ENCODE measurements at regions not wholly inside any gene's neighbourhood (a gene's known extent, or its start where the extent isn't known, plus 50 kb on each side); places are given as distances from the start of the nearest gene placed in this dataset.
"Not testable (repeated sequence)": the region's sequence is repeated elsewhere in the genome, so short reads cannot be mapped to it uniquely, and the experiment has no call there.

DNA sequence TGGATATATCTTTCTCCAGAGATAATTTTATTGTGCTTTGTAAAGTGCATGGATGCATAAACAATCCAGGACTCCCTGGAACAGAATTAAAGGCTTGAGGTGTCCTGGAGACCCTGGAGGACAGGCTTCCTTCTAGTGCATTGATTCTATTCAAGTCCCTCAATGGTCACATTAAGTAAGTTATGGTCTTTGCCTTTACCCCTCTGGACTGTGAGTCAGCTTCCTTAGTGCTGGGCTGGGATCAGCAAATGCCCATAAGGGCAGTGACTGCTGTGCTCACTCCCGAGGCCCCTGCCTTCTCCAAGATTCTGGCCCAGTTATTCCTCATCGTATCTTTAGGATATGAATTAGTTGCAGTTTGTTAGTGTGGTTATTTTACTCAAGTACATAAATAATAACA lies 178.7 kb upstream of the PRSS58 start:
- H3K4me3 ChIP-seq (ENCODE audit: low read length): no peak overlapping the region
- H3K9me2 ChIP-seq (replicated peaks; ENCODE audit: insufficient read depth, low read length): no peaks in the 10 kb centered on the region
- no peaks in the 10 kb centered on the region for H3K36me3 ChIP-seq (ENCODE audit: insufficient read depth, low read length)
- H3K4me1 ChIP-seq (ENCODE audit: low read length): no peaks in the 10 kb centered on the region
- DNase-seq: no peak
- H3K4me2 ChIP-seq (ENCODE audit: low read depth, low read length, poor library complexity, severe bottlenecking): no peak overlapping the region
- H4K20me1 ChIP-seq (ENCODE audit: insufficient read depth, low read depth, low read length): no peaks in the 10 kb centered on the region
- no peaks in the 10 kb centered on the region for H3K79me2 ChIP-seq (ENCODE audit: low read length)
- H3K9me3 ChIP-seq (ENCODE audit: low read length): no peaks in the 10 kb centered on the region
- H3K27ac ChIP-seq (ENCODE audit: low read length): no peak overlapping the region
- no peak overlapping the region for H3K9ac ChIP-seq (ENCODE audit: low read length)
- H3K27me3 ChIP-seq (ENCODE audit: low read length): no peaks in the 10 kb centered on the region
- H2AFZ ChIP-seq (ENCODE audit: low read length): no peak overlapping the region

DNA sequence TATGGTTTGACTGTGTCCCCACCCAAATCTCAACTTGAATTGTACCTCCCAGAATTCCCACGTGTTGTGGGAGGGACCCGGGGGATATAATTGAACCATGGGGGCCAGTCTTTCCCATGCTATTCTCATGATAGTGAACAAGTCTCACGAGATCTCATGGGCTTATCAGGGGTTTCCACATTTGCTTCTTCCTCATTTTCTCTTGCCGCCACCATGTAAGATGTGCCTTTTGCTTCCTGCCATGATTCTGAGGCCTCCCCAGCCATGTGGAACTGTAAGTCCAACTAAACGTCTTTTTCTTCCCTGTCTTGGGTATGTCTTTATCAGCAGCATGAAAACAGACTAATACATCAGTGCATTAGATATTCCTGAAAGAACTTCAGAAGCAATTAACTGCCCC lies 177.7 kb upstream of the PRSS58 start:
- H3K9me2 ChIP-seq (replicated peaks; ENCODE audit: insufficient read depth, low read length); H3K4me3 ChIP-seq (ENCODE audit: low read length); H3K9ac ChIP-seq (ENCODE audit: low read length); DNase-seq; H3K9me3 ChIP-seq (ENCODE audit: low read length); H4K20me1 ChIP-seq (ENCODE audit: insufficient read depth, low read depth, low read length); H3K79me2 ChIP-seq (ENCODE audit: low read length); H2AFZ ChIP-seq (ENCODE audit: low read length); H3K4me1 ChIP-seq (ENCODE audit: low read length); H3K27me3 ChIP-seq (ENCODE audit: low read length); H3K36me3 ChIP-seq (ENCODE audit: insufficient read depth, low read length); H3K27ac ChIP-seq (ENCODE audit: low read length); H3K4me2 ChIP-seq (ENCODE audit: low read depth, low read length, poor library complexity, severe bottlenecking): not testable (repeated sequence)

GRCh38 chr7:142434666-142435167 lies 176.9 kb upstream of the PRSS58 start:
- Histone ChIP-seq H2AFZ (ENCODE audit: low read length) (no peak overlapping the region), H3K4me1 (ENCODE audit: low read length) (no peaks in the 10 kb centered on the region), H3K9me2 (replicated peaks; ENCODE audit: insufficient read depth, low read length) (no peaks in the 10 kb centered on the region), H3K9me3 (ENCODE audit: low read length) (no peaks in the 10 kb centered on the region), H3K4me2 (ENCODE audit: low read depth, low read length, poor library complexity, severe bottlenecking) (no peak overlapping the region), H3K9ac (ENCODE audit: low read length) (no peak overlapping the region), H4K20me1 (ENCODE audit: insufficient read depth, low read depth, low read length) (no peaks in the 10 kb centered on the region), H3K27me3 (ENCODE audit: low read length) (no peaks in the 10 kb centered on the region), H3K79me2 (ENCODE audit: low read length) (no peaks in the 10 kb centered on the region), H3K27ac (ENCODE audit: low read length) (no peak overlapping the region), H3K4me3 (ENCODE audit: low read length) (no peak overlapping the region), H3K36me3 (ENCODE audit: insufficient read depth, low read length) (no peaks in the 10 kb centered on the region)
- DNase-seq: no peak

DNA sequence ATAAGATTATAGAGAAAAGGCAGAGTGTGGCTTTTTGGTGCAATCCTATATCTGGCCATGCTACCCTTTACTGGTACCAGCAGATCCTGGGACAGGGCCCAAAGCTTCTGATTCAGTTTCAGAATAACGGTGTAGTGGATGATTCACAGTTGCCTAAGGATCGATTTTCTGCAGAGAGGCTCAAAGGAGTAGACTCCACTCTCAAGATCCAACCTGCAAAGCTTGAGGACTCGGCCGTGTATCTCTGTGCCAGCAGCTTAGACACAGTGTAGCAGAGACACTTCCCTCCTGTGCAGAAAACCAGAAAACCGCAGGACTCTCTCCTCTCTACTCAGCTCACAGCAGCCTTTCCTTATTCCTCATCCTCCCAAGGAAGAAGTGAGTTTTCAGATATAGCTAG lies 176.3 kb upstream of the PRSS58 start:
- H3K4me2 ChIP-seq (ENCODE audit: low read depth, low read length, poor library complexity, severe bottlenecking); H3K9ac ChIP-seq (ENCODE audit: low read length); H3K4me1 ChIP-seq (ENCODE audit: low read length); H3K27me3 ChIP-seq (ENCODE audit: low read length); H2AFZ ChIP-seq (ENCODE audit: low read length); H3K9me3 ChIP-seq (ENCODE audit: low read length); H3K79me2 ChIP-seq (ENCODE audit: low read length); H3K4me3 ChIP-seq (ENCODE audit: low read length); H3K36me3 ChIP-seq (ENCODE audit: insufficient read depth, low read length); H3K9me2 ChIP-seq (replicated peaks; ENCODE audit: insufficient read depth, low read length); H4K20me1 ChIP-seq (ENCODE audit: insufficient read depth, low read depth, low read length); DNase-seq; H3K27ac ChIP-seq (ENCODE audit: low read length): not testable (repeated sequence)

GRCh38 chr7:142432377-142432776 lies 174.5 kb upstream of the PRSS58 start:
- no peak overlapping the region for H3K4me2 ChIP-seq (ENCODE audit: low read depth, low read length, poor library complexity, severe bottlenecking)
- no peaks in the 10 kb centered on the region for H3K9me2 ChIP-seq (replicated peaks; ENCODE audit: insufficient read depth, low read length)
- no peaks in the 10 kb centered on the region for H3K79me2 ChIP-seq (ENCODE audit: low read length)
- no peaks in the 10 kb centered on the region for H4K20me1 ChIP-seq (ENCODE audit: insufficient read depth, low read depth, low read length)
- H3K27me3 ChIP-seq (ENCODE audit: low read length): no peaks in the 10 kb centered on the region
- H3K4me3 ChIP-seq (ENCODE audit: low read length): no peak overlapping the region
- H3K36me3 ChIP-seq (ENCODE audit: insufficient read depth, low read length): no peaks in the 10 kb centered on the region
- no peak overlapping the region for H2AFZ ChIP-seq (ENCODE audit: low read length)
- DNase-seq: no peak
- no peaks in the 10 kb centered on the region for H3K9me3 ChIP-seq (ENCODE audit: low read length)
- H3K4me1 ChIP-seq (ENCODE audit: low read length): no peaks in the 10 kb centered on the region
- no peak overlapping the region for H3K27ac ChIP-seq (ENCODE audit: low read length)
- H3K9ac ChIP-seq (ENCODE audit: low read length): no peak overlapping the region

GRCh38 chr7:142431491-142431890 lies 173.6 kb upstream of the PRSS58 start:
- no peaks in the 10 kb centered on the region for H3K36me3 ChIP-seq (ENCODE audit: insufficient read depth, low read length)
- no peak for DNase-seq

GRCh38 chr7:142428094-142428493 lies 170.2 kb upstream of the PRSS58 start:
- no peak for DNase-seq
- Histone ChIP-seq H3K9me2 (replicated peaks; ENCODE audit: insufficient read depth, low read length) (no peaks in the 10 kb centered on the region), H3K4me1 (ENCODE audit: low read length) (no peaks in the 10 kb centered on the region), H3K4me3 (ENCODE audit: low read length) (no peak overlapping the region), H3K79me2 (ENCODE audit: low read length) (no peaks in the 10 kb centered on the region), H2AFZ (ENCODE audit: low read length) (no peak overlapping the region), H3K27me3 (ENCODE audit: low read length) (no peaks in the 10 kb centered on the region), H3K4me2 (ENCODE audit: low read depth, low read length, poor library complexity, severe bottlenecking) (no peak overlapping the region), H4K20me1 (ENCODE audit: insufficient read depth, low read depth, low read length) (no peaks in the 10 kb centered on the region), H3K9ac (ENCODE audit: low read length) (no peak overlapping the region), H3K27ac (ENCODE audit: low read length) (no peak overlapping the region), H3K36me3 (ENCODE audit: insufficient read depth, low read length) (no peaks in the 10 kb centered on the region), H3K9me3 (ENCODE audit: low read length) (no peaks in the 10 kb centered on the region)

More at GRCh38 chr7:142431491-142431890, 173.6 kb upstream of the PRSS58 start:
- Histone ChIP-seq H4K20me1 (ENCODE audit: insufficient read depth, low read depth, low read length) (no peaks in the 10 kb centered on the region), H3K4me1 (ENCODE audit: low read length) (no peaks in the 10 kb centered on the region), H3K9me2 (replicated peaks; ENCODE audit: insufficient read depth, low read length) (no peaks in the 10 kb centered on the region), H3K27me3 (ENCODE audit: low read length) (no peaks in the 10 kb centered on the region), H3K4me2 (ENCODE audit: low read depth, low read length, poor library complexity, severe bottlenecking) (no peak overlapping the region), H3K9me3 (ENCODE audit: low read length) (no peaks in the 10 kb centered on the region), H2AFZ (ENCODE audit: low read length) (no peak overlapping the region), H3K27ac (ENCODE audit: low read length) (no peak overlapping the region), H3K4me3 (ENCODE audit: low read length) (no peak overlapping the region), H3K79me2 (ENCODE audit: low read length) (no peaks in the 10 kb centered on the region), H3K9ac (ENCODE audit: low read length) (no peak overlapping the region)

- Histone ChIP-seq H4K20me1 (ENCODE audit: insufficient read depth, low read depth, low read length) (no peaks in the 10 kb centered on the region), H3K27ac (ENCODE audit: low read length) (no peak overlapping the region), H2AFZ (ENCODE audit: low read length) (no peak overlapping the region), H3K4me1 (ENCODE audit: low read length) (no peaks in the 10 kb centered on the region), H3K36me3 (ENCODE audit: insufficient read depth, low read length) (no peaks in the 10 kb centered on the region), H3K79me2 (ENCODE audit: low read length) (no peaks in the 10 kb centered on the region), H3K4me3 (ENCODE audit: low read length) (no peak overlapping the region), H3K27me3 (ENCODE audit: low read length) (no peaks in the 10 kb centered on the region), H3K9me3 (ENCODE audit: low read length) (no peaks in the 10 kb centered on the region), H3K4me2 (ENCODE audit: low read depth, low read length, poor library complexity, severe bottlenecking) (no peak overlapping the region), H3K9ac (ENCODE audit: low read length) (no peak overlapping the region), H3K9me2 (replicated peaks; ENCODE audit: insufficient read depth, low read length) (no peaks in the 10 kb centered on the region)
- no peak for DNase-seq
Observed at GRCh38 chr7:142425281-142425680, 167.4 kb upstream of the PRSS58 start.

GRCh38 chr7:142422621-142423020 lies 164.8 kb upstream of the PRSS58 start:
- H3K9me2 ChIP-seq (replicated peaks; ENCODE audit: insufficient read depth, low read length): no peaks in the 10 kb centered on the region
- no peak overlapping the region for H3K4me2 ChIP-seq (ENCODE audit: low read depth, low read length, poor library complexity, severe bottlenecking)
- no peaks in the 10 kb centered on the region for H3K79me2 ChIP-seq (ENCODE audit: low read length)
- H3K27me3 ChIP-seq (ENCODE audit: low read length): no peaks in the 10 kb centered on the region
- H3K4me3 ChIP-seq (ENCODE audit: low read length): no peak overlapping the region
- no peaks in the 10 kb centered on the region for H4K20me1 ChIP-seq (ENCODE audit: insufficient read depth, low read depth, low read length)
- no peaks in the 10 kb centered on the region for H3K9me3 ChIP-seq (ENCODE audit: low read length)
- no peak overlapping the region for H3K9ac ChIP-seq (ENCODE audit: low read length)
- H3K36me3 ChIP-seq (ENCODE audit: insufficient read depth, low read length): no peaks in the 10 kb centered on the region
- no peak overlapping the region for H3K27ac ChIP-seq (ENCODE audit: low read length)
- no peaks in the 10 kb centered on the region for H3K4me1 ChIP-seq (ENCODE audit: low read length)
- DNase-seq: no peak
- H2AFZ ChIP-seq (ENCODE audit: low read length): no peak overlapping the region

Data from Karpas-422 (cell line).